Ramos (cell line): ENCODE measurements at regions not wholly inside any gene's neighbourhood (a gene's known extent, or its start where the extent isn't known, plus 50 kb on each side); places are given as distances from the start of the nearest gene placed in this dataset.

Experiments
- in situ Hi-C: fragments of 300-500 bp; cut with MboI; formaldehyde crosslinking; loops from one replicate; pipeline ENCODE4 v1.14.3; 2022; ENCODE audit warnings: low sequenced_read_pairs; ENCODE audit not compliant: unreplicated experiment

DNA sequence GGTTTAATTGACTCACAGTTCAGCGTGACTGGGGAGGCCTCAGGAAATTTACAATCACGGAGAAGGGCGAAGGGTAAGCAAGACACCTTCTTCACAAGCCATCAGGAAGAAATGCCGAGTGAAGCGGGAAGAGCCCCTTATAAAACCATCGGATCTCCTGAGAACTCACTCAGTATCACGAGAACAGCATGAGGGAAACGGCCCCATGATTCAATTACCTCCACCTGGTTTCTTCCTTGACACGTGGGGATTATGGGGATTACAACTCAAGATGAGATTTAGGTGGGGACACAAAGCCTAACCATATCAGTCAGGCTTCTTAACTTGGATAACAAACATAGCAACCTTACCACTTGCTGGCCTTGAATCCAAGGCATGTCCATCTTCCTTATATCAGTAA is 73.6 kb upstream of the FOXN2 start:
- in situ Hi-C loops = no loop called here

GRCh38 chr2:48247206-48247605 is 67.3 kb upstream of the FOXN2 start:
- in situ Hi-C loops = no loop called here

DNA sequence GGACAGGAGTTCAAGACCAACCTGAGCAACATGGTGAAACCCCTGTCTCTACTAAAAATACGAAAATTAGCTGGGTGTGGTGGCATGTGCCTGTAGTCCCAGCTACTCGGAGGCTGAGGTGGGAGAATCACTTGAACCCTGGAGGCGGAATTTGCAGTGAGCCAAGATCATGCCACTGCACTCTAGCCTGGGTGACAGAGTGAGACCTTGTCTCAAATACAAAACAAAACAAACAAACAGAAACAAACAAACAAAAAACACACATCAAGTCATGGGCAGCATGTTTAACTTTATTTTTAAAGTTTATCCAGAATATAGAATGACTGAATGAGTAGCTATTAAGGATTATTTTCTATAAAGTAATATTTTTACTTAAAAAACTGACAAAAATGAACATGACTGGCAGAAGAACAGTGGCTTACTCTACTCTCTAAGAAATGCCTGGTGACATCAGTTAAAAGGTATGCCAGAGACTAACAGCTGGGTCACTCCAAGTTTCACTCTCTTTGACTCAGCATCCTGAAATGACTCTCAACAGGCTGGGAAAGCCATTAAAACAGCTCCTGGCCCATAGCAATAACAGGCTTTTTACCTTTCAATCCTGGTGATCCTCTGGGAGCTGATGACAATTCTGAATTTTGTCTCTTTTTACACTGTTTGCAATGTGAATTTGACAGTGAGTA is 66.1 kb upstream of the FOXN2 start:
- in situ Hi-C loops = no loop called here

- in situ Hi-C loops = no loop called here
Measured at GRCh38 chr2:48249025-48249424, 65.5 kb upstream of the FOXN2 start.

GRCh38 chr2:48249631-48250473 is 64.6 kb upstream of the FOXN2 start:
- in situ Hi-C loops = no loop called here

DNA sequence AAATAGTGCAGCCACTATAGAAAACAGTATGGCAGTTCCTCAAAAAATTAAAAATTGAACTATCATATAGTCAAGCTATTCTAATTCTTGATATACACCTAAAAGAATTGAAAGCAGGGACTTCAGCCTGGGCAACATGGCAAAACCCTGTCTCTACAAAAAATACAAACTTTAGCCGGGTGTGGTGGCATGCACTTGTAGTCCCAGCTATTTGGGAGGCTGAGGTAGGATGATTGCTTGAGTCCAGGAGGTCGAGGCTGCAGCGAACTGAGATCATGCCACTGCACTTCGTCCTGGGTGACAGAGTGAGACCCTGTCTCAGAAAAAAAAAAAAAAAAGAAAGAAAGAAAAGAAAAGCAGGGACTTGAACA is 64.0 kb upstream of the FOXN2 start:
- in situ Hi-C loops = no loop called here

DNA sequence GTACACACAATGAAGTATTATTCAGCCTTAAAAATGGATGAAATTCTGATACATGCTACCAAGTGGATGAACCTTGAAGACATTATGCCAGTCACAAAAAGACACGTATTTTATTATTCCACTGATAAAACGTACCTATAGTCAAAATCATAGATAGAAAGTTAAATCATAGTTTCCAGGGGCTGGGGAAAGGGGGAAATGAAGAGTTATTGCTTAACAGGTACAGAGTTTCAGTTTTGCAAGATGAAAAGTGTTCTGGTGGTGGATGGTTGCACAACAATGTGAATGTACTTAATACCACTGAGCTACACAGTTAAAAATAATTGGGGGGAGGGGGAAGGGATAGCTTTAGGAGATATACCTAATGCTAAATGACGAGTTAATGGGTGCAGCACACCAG is 63.5 kb upstream of the FOXN2 start:
- in situ Hi-C loops = no loop called here

DNA sequence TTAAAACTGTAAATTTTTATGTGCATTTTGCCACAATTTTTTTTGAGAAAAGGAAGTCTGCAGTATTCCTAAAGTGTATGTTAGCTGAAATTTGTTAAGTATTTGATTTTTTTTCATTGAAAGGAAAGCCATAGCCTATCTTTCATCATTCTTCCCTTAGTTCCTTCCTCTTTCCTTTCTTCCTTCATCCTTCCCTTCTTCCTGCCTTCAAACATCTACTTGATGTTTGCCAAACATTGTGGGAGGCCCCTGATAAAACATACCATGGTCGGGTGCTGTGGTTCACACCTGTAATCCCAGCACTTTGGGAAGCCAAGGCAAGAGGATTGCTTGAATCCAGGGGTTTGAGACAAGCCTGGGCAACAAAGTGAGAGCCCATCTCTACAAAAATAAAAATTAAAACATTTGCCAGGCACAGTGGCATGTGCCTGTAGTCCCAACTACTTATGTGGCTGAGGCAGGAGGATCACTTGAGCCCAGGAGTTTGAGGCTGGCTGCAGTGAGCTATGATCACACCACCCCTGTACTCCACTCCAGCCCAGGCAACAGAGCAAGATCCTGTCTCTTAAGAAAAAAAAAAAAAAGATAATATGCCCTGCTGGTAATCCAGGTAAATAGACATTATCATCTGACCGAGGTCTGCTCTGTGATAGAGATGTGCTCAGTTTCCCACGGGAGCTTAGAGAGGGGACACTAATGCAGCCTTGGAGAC is 62.9 kb upstream of the FOXN2 start:
- in situ Hi-C loops = no loop called here

DNA sequence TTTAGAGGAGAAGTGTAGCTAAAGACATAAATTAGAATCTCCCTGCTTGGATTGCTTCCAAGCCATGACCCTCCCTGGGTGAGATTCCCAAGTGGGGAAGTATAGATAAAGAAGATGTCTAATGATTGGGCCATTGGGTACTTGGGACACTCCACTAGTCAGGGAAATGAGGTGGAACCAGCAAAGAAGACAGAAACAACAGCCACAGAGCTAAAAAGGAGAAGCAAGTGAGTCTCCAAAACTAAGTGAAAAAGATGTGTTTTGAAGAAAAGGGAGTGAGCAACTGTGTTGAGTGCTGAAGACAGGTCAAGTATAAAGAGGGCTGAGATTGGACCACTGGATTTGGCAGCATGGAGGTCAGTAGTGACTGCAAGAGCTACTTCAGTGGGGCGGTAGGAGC is 61.2 kb upstream of the FOXN2 start:
- in situ Hi-C loops = no loop called here

GRCh38 chr2:48254839-48255238 is 59.6 kb upstream of the FOXN2 start:
- in situ Hi-C loops = no loop called here

DNA sequence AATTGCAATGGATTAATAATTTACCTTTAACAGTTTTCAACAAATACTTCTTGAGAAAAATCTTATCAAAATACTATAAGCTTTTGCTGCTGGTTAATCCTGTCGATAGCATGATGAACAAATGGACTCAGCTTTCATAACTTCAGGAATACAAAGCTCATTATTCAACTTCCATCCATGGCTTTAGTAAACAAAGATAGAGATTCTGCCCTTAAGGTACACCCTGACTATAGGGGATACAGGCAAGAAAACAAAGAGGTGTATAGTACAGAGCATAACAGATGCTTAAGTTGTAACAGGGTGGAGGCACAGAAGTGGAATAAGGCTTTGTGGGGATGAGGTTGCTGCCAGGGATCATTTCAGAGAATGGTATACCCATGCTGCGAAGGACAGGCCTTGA is 57.0 kb upstream of the FOXN2 start:
- in situ Hi-C loops = no loop called here

DNA sequence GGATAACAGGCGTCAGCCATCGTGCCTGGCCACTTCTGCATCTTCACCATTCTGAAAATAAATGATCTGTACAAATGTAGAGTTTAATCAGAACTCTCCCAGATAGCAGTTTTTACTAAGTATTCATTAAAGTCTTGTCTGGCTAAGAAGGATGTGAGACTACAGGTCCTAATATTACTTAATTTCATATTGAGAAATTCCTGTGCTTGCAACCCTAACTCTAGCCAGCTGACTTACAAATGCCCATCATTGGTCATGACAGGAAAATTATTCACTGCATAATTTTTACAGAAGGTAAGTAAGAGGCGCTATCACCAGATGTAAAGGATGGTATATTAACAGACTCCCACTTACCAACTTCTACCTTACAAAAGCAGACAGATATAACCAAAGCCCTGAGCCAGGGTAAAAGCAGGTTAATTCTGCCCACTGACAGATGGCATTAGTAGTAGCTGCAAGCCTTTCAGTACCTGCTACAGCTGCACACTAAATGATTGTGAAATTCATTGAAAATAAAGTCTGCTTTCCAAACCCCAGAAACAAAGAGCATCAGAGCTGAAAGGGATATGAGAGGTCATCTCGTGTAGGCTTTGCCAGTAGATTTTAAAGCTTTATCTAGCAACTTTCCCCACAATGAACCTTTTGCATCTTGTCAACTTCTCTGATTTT is 55.9 kb upstream of the FOXN2 start:
- in situ Hi-C loops = no loop called here

- in situ Hi-C loops = no loop called here
Measured at GRCh38 chr2:48259811-48260210, 54.7 kb upstream of the FOXN2 start.

GRCh38 chr2:48264627-48265026 is 49.9 kb upstream of the FOXN2 start:
- in situ Hi-C loops = no loop called here
